HL-60 (cell line): ENCODE measurements at regions not wholly inside any gene's neighbourhood (a gene's known extent, or its start where the extent isn't known, plus 50 kb on each side); places are given as distances from the start of the nearest gene placed in this dataset.

ENCODE experiments used
- DNase-seq, 2 experiments: peaks; one replicate each; pipeline ENCODE4 v3.0.0-alpha.2; 2010 to 2020; ENCODE audit warnings: low read depth in 1 of 2, low spot score in 1 of 2
- H3K27ac ChIP-seq: fragments of 250-450 bp; sonication (Bioruptor Pico); replicated peaks from 2 replicates; pipeline ENCODE4 v1.5.1; 2020; ENCODE audit warnings: mild to moderate bottlenecking, moderate library complexity
- H3K27me3 ChIP-seq: fragments of 250-450 bp; sonication (Bioruptor Pico); 2 replicates; pipeline ENCODE4 v1.5.1; 2021; ENCODE audit warnings: mild to moderate bottlenecking, moderate library complexity; ENCODE audit not compliant: insufficient read depth, poor library complexity, severe bottlenecking
- H3K4me3 ChIP-seq: replicated peaks from 2 replicates; pipeline ENCODE4 v1.5.1; 2011; ENCODE audit warnings: mild to moderate bottlenecking, control low read depth, low read length; ENCODE audit not compliant: insufficient read depth
- GABPA ChIP-seq: IDR thresholded peaks from 2 replicates; pipeline ENCODE4 v1.6.1; 2012; ENCODE audit warnings: low read depth
- POLR2AphosphoS5 ChIP-seq: IDR thresholded peaks from 2 replicates; pipeline ENCODE4 v1.6.1; 2012; ENCODE audit warnings: low read depth
- REST ChIP-seq: IDR thresholded peaks from 2 replicates; pipeline ENCODE4 v1.6.1; 2012; ENCODE audit warnings: low read depth; ENCODE audit not compliant: insufficient replicate concordance
- SPI1 ChIP-seq: IDR thresholded peaks from 2 replicates; pipeline ENCODE4 v1.6.1; 2012; ENCODE audit warnings: low read depth, mild to moderate bottlenecking, borderline replicate concordance
- TF ChIP-seq, protein P1 (sequence below): IDR thresholded peaks from one replicate; pipeline ENCODE4 v1.5.1; 2011; ENCODE audit warnings: low read length, control low read depth, inconsistent platforms; ENCODE audit not compliant: insufficient read depth

DNA sequence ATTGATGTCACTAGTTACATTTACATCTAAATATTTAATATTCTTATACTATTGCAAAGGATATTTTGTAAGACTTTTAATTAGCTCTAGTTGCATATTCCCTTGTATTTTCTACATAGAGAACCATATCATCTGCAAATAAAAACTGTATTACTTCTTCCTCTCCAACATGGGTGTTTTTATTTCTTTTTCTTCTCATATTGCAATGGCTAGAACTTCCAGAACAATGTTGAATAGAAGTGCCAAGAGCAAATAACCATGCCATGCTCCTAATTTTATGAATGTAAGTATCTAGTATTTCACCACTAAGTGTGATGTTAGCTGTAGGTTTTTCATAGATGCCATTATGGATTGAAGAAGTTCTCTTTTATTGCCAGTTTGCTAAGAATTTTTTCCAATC, 321.8 kb upstream of the NCAM1 start:
- Histone ChIP-seq H3K4me3 (no peak overlapping the region), H3K27ac (no peak overlapping the region), H3K27me3 (no peaks in the 10 kb centered on the region)
- no peak for DNase-seq
- TF ChIP-seq POLR2AphosphoS5: no peak
- TF ChIP-seq SPI1: no peak
- TF ChIP-seq GABPA: no peak
- no peak for TF ChIP-seq REST
- TF ChIP-seq, protein P1, sequence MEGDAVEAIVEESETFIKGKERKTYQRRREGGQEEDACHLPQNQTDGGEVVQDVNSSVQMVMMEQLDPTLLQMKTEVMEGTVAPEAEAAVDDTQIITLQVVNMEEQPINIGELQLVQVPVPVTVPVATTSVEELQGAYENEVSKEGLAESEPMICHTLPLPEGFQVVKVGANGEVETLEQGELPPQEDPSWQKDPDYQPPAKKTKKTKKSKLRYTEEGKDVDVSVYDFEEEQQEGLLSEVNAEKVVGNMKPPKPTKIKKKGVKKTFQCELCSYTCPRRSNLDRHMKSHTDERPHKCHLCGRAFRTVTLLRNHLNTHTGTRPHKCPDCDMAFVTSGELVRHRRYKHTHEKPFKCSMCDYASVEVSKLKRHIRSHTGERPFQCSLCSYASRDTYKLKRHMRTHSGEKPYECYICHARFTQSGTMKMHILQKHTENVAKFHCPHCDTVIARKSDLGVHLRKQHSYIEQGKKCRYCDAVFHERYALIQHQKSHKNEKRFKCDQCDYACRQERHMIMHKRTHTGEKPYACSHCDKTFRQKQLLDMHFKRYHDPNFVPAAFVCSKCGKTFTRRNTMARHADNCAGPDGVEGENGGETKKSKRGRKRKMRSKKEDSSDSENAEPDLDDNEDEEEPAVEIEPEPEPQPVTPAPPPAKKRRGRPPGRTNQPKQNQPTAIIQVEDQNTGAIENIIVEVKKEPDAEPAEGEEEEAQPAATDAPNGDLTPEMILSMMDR: no peak

DNA sequence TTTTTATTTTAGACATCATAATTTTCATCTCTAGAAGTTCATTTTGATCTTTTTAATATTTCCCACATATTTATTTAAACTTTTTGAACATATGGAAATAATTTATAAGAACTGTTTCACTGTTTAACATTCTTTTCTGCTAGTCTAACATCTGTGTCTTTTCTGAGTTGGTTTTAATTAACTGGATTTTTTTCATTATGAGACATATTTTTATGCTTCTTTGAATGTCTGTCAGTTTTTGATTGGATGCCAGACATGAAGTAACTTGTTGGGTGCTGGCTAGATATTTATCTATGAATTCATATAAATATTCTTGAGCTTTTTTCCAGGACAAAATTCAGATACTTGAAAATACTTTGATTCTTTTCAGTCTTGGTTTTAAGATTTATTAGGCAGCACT, 317.8 kb upstream of the NCAM1 start:
- Histone ChIP-seq H3K4me3 (no peak overlapping the region), H3K27ac (no peak overlapping the region), H3K27me3 (no peaks in the 10 kb centered on the region)
- TF ChIP-seq GABPA: no peak
- no peak for TF ChIP-seq SPI1
- TF ChIP-seq POLR2AphosphoS5: no peak
- no peak for TF ChIP-seq REST
- TF ChIP-seq, protein P1: no peak
- DNase-seq: no peak

DNA sequence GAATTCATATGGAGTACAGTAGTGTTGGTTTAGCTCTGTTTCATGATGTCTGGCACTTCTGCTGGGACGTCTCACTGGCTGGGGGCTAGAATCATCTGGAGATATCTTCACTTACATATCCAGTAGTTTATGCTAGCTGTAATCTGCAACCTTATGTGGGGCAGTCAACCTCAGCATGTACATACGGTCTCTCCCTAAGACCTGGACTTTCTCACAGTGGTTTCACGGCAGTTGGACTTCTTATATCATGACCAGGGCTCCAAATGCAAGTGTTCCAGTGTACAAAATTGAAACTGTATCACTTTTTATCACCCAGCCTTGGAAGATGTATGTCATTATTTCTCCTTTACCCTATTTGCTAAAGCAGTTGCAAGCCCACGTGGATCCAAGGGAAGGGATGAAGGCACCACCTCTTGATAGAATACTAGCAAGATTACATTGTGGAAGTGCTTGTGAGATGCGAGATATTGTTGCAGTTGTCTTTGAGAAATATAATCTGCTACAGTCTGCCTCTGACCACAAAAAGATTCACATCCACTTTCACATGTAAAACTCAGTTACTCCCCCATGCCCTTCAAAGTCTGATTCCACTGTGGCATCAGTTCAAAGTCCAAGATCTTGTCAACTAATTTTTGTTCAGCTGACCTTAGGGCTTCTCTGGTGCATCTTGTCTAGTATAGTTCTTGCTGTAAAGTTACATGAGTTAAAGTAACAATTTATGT, 316.6 kb upstream of the NCAM1 start:
- TF ChIP-seq REST (no peak), SPI1 (no peak), GABPA (no peak), POLR2AphosphoS5 (no peak)
- TF ChIP-seq, protein P1: no peak
- H3K27me3 ChIP-seq: no peaks in the 10 kb centered on the region
- no peak overlapping the region for H3K27ac ChIP-seq
- no peak for DNase-seq
- H3K4me3 ChIP-seq: no peak overlapping the region
